ENCODE measurements at regions not wholly inside any gene's neighbourhood (a gene's known extent, or its start where the extent isn't known, plus 50 kb on each side); places are given as distances from the start of the nearest gene placed in this dataset.

DNA sequence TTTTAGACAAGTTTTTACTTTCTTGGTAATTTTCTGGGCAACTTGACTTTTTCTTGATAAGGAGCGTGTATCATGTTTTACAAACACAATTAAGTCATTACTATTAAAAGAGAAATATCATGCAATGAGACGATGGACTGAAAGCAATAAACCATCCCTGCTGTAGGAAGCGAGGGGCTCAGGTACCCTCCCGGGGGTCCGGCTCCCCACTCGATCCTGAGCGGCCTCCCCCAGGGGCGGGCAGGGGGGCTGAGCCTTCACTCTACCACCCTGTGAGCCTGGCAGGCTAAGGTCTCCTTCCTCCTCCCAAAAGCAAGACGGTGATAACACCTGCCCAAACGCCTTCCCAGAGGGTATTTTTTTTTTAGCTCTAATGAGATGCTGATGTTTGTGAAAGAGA, 51.8 kb upstream of the ADGRA1 start:
- DNase-seq: no peak

DNA sequence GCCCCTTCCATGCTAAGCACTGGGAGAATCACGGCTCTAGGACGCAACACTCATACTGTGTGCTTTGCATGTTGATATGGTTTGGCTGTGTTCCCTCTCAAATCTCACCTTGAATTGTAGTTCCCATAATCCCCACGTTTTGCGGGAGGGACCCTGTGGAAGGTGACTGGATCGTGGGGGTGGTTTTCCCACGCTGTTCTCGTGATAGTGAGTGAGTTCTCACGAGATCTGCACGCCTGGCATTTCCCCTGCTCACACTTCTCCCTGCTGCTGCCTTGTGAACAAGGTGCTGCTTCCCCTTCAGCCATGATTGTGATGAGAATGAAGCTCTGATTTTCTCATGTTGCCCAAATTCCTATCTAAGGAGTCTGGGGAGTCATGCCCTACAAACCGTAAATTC, 53.0 kb upstream of the ADGRA1 start:
- DNase-seq: no peak

- DNase-seq: no peak
Measured at GRCh38 chr10:133034092-133034491, 53.6 kb upstream of the ADGRA1 start.

DNA sequence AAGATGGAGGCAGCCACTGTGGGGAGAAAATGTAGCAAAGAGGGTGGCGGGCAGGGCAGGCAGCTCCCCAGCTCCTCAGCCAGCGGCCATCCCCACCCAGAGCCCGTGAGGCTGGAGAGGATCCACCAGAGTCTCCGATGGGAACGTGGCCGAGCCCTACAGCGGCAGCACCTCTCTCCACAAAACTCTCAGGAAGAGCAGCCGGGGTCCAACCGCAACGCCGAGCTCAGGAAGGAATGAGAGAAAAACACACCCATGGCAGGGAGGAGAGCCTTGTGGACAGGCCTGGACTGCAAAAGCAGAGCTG, 54.0 kb upstream of the ADGRA1 start:
- no peak for DNase-seq

DNA sequence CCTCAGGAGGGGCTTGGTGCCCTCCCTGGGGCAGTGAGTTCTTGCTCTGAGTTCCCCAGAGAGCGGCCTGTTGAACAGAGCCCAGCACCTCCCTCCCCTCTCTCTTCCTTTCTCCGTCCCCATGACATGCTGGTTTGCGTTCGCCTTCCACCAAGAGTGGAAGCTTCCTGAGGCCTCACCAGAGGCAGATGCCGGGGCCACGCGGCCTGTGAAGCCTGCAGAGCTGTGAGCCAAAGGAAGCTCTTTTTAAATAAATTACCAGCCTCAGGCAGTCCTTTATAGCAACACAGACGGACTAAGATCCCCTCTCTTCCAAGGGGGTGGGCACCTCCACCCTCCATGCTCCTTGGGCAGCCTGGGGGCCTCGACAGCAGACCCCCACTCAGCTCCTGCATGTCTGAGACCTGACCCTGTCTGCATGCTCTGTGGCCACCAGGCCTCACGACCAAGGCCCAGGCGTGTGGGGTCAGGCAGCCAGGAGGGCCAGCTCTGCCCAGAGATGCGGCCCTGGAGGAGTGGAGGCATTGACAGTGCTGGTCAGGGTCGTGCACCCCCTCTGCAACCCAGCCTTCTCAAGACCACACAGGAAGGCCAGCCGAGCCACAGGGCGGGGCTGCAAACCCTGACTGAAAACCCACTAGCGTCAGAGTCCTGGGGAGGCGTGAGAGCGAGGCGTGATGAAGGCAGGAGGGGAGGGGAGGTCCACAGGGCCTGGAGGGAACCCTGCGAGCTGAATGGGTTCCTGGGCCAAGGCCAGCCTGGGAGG, 54.6 kb upstream of the ADGRA1 start:
- DNase-seq: no peak

GRCh38 chr10:133032231-133032630, 55.5 kb upstream of the ADGRA1 start:
- DNase-seq: no peak

DNA sequence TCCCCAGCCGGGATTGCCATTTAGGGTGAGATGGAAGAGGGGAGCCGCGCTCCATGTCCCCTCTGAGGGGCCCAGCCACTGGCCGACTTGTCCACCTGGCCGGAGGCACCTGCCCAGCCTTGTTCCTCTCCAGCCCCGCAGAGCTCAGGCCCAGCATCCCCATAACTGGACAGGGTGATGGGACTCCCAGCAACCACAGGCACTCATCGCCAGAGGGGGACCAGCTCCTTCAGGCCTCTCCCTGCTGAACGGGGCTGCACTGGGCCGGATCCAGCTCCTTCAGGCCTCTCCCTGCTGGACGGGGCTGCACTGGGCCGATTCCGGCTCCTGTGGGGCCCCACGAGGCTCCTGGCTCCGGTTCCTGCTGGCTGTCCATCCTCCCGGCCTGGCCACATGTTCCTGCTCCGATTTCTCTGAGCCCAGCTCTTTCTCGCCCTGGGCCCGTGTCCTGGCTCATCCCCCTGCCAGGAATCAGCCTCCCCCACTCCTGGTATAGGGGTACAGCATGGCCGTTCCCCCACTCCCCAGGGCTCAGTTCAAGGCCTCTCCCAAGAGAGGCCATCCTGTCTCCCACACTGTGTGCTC, 56.1 kb upstream of the ADGRA1 start:
- DNase-seq: no peak

DNA sequence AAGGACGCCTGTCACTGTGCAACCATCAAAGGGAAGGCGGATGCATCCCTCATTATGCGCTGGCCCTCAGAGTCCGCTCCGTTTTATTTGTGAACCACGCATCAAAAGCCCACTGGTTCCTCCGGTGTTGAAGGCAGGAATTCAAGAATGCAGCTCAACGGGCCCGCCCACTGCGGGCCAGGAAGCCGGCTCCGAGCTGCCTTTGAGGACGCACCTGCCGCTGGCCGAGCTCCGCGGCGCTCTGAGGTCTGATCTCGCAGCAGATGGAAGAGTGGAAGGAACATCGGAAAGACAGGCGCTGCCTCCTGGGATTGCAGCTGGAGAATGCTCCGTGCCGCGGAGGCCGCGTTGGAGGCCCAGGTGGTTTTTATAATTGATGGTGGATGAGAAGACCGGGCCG, 56.9 kb upstream of the ADGRA1 start:
- DNase-seq: no peak

DNA sequence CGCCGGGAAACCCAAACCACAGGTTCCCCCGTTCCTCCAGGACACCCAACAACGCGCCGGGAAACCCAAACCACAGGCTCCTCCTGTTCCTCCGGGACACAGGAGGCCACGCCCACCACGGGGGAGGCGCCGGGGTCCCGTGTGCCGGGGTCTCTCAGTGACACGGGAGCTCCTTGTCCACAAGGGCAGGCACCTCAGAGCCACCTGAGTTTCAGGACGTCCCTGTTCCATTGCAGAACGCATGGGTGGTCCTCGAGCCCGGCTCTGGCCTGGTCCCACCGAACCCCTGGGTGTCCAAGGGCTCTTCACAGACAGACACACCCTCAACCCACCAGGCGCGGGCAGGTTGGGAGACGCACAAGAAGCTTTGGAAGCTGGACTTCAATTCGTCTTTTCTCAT, 57.6 kb upstream of the ADGRA1 start:
- DNase-seq: no peak

DNA sequence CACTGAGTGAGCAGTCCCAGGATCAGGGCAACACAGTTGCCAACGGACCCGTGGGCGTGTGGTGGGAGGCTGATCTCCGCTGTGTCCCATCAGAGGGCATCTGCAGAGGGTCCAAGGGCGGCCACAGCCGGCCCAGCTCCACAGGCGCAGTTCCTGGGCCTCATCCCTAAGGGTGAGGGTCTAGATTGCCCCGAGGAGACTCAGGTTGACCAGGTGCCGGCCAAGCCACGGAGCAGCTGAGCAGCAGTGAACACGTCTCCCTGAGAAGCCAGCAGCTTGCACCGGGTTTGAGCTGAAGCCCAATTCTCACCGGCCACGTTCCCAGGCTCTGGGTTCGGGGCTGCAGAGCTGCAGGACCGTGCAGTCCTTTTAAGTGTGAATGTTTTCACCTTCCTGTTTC, 58.8 kb upstream of the ADGRA1 start:
- no peak for DNase-seq

DNA sequence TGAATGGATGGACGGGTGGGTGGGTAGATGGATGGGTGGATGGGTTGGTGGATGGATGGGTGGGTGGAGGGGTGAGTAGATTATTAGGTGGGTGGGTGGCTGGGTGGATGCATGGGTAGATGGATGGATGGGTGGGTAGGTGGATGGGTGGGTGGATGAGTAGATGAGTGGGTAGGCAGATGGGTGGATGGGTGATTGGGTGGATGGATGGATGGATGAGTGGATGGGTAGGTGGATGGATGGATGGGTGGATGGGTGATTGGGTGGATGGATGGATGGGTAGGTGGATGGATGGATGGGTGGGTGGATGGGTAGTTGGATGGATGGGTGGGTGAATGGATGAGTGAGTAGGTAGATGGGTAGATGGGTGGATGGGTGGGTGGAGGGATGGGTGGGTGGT, 59.6 kb upstream of the ADGRA1 start:
- no peak for DNase-seq

DNA sequence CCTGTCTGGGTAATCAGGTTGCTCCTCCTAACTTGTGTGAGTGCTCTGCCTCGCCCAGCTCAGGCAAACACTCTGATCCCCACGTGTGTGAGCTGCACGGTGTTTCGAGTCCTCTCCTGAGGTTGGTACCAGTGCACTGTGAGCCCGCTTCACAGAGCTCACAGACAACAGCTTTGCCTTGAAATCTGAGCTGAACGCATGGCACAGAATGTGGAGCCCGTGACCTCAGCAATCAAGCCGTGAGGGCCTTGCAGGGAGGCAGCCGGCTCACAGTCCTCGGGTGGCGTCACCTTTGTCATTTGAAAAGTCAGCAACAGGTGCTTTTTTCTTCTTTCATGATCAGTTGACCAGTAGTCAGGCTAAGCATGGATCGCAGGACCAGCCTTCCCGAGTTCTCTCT, 60.2 kb upstream of the ADGRA1 start:
- DNase-seq: no peak

- DNase-seq: no peak
Measured at GRCh38 chr10:133026726-133027395, 60.9 kb upstream of the ADGRA1 start.

- DNase-seq: no peak
Measured at GRCh38 chr10:133026171-133026570, 61.6 kb upstream of the ADGRA1 start.

DNA sequence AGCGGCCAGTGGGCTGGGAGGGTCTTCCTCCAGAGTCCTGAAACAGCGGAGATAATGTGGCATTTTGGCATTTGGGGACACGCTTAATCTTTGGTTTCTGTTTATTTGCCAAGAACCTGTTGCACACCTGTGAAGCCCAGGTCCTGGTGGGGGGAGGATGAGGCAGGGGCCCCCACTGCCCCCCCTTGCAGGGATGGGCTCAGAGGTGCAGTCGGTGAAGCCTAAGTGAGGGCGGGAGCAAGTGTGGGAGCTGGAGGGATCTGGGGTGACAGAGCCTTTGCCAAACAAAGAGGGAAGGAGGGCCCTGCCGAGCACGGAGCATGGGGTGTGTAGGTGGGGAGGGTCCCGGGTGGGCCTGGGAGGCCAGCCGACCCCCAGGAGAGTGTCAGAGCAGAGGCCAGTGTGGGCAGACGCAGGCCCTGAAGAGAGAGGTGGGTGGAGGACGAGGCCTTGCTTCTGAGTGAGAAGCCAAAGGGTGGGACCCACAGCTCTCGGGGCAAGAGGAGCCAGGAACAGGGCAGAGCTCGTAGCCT, 62.1 kb upstream of the ADGRA1 start:
- DNase-seq: no peak

GRCh38 chr10:133024704-133025557, 62.8 kb upstream of the ADGRA1 start:
- no peak for DNase-seq

- no peak for DNase-seq
Measured at GRCh38 chr10:133023216-133023843, 64.4 kb upstream of the ADGRA1 start.

GRCh38 chr10:133022776-133023100, 65.0 kb upstream of the ADGRA1 start:
- no peak for DNase-seq

- DNase-seq: no peak
Measured at GRCh38 chr10:133021963-133022775, 65.6 kb upstream of the ADGRA1 start.

GRCh38 chr10:133021116-133021962, 66.4 kb upstream of the ADGRA1 start:
- no peak for DNase-seq

GRCh38 chr10:133020193-133020817, 67.4 kb upstream of the ADGRA1 start:
- DNase-seq: no peak

Measured in CD4-positive, alpha-beta T cell treated with Interleukin-17A for 1 hour (primary cell).